HCT116 (cell line): ENCODE measurements at regions not wholly inside any gene's neighbourhood (a gene's known extent, or its start where the extent isn't known, plus 50 kb on each side); places are given as distances from the start of the nearest gene placed in this dataset.

Experiments used
- ATAC-seq: fragments of 200-7000 bp; cut with Tn5 transposase; 2 replicates; pipeline ENCODE4 v1.9.1; 2020; ENCODE audit warnings: mild to moderate bottlenecking, moderate library complexity
- BruUV-seq: library from RNA; stranded (reverse); fragments of 400-500 nt; replicated peaks from 2 replicates; lab custom pipeline; 2021; lab: Mats Ljungman, UMichigan
- CTCF ChIA-PET: fragments of 300-600 bp; sonication (Branson Sonifier 250); formaldehyde crosslinking; loops from one replicate; lab custom pipeline; 2021; ENCODE audit warnings: antibody characterized with exemption; lab: Charles Lee
- POLR2A ChIA-PET: fragments of 300-600, 350-600 bp; sonication (Branson Sonifier 250); formaldehyde crosslinking; loops from one replicate; lab custom pipeline; 2021; ENCODE audit warnings: antibody characterized with exemption; lab: Charles Lee
- RAD21 ChIA-PET, 2 experiments: fragments of 300-600 bp; sonication (Branson Sonifier 250); formaldehyde crosslinking; loops; one replicate each; lab custom pipeline; 2023; ENCODE audit warnings: low total read pairs in 2 of 2; ENCODE audit not compliant: uncharacterized antibody in 2 of 2, unreplicated experiment in 2 of 2, low non-redundant PET in 1 of 2; lab: Charles Lee
- DNase-seq: peaks from one replicate; pipeline ENCODE4 v3.0.0-alpha.2; 2010; ENCODE audit warnings: low read depth, low spot score
- H2AFZ ChIP-seq: fragments of 200-600 bp; shearing (Covaris generic), sonication (generic); 2 replicates; pipeline ENCODE4 v1.6.1; 2017; ENCODE audit warnings: low read depth, mixed run types, mixed read lengths, antibody characterized with exemption, low read length; ENCODE audit not compliant: poor library complexity, severe bottlenecking
- H3K27ac ChIP-seq: 2 replicates; pipeline ENCODE4 v1.5.1; 2012; ENCODE audit warnings: low read depth, low read length
- H3K27me3 ChIP-seq: fragments of 200-600 bp; sonication (generic); 2 replicates; pipeline ENCODE4 v1.6.1; 2016; ENCODE audit warnings: mixed run types, low read length, mixed read lengths; ENCODE audit not compliant: insufficient read depth
- H3K36me3 ChIP-seq, 2 experiments: fragments of 200-500 bp in 1 of 2; fragments of 200-600 bp in 1 of 2; sonication (Bioruptor generic) in 1 of 2; sonication (generic) in 1 of 2; 2 replicates each; pipeline versions ENCODE4 v1.5.1 to v1.6.1; 2014 to 2016; ENCODE audit warnings: low read length in 2 of 2, inconsistent platforms in 1 of 2, mixed read lengths in 1 of 2, mixed run types in 1 of 2; ENCODE audit not compliant: insufficient read depth in 2 of 2, control insufficient read depth in 1 of 2
- H3K4me1 ChIP-seq, 2 experiments: fragments of 200-600 bp in 1 of 2; sonication (generic) in 1 of 2; 2 replicates each; pipeline versions ENCODE4 v1.5.1 to v1.6.1; 2012 to 2017; ENCODE audit warnings: low read length in 2 of 2, inconsistent platforms in 1 of 2, mild to moderate bottlenecking in 1 of 2, mixed read lengths in 1 of 2, mixed run types in 1 of 2, moderate library complexity in 1 of 2; ENCODE audit not compliant: insufficient read depth in 2 of 2, control insufficient read depth in 1 of 2
- H3K4me2 ChIP-seq: fragments of 200-600 bp; sonication (generic); 2 replicates; pipeline ENCODE4 v1.6.1; 2017; ENCODE audit warnings: mixed run types, low read length, mixed read lengths
- H3K4me3 ChIP-seq, 2 experiments: fragments of 200-600 bp in 1 of 2; sonication (generic) in 1 of 2; replicated peaks in 1 of 2; 2 replicates each; pipeline ENCODE4 v1.5.1; 2011 to 2016; ENCODE audit warnings: low read length in 2 of 2, control low read depth in 1 of 2, low read depth in 1 of 2, mild to moderate bottlenecking in 1 of 2, mixed read lengths in 1 of 2, mixed run types in 1 of 2
- H3K79me2 ChIP-seq: fragments of 200-600 bp; sonication (generic); 2 replicates; pipeline ENCODE4 v1.6.1; 2017; ENCODE audit warnings: mild to moderate bottlenecking, mixed run types, low read length, moderate library complexity, mixed read lengths; ENCODE audit not compliant: insufficient read depth
- H3K9ac ChIP-seq: fragments of 200-600 bp; sonication (generic); 2 replicates; pipeline ENCODE4 v1.6.1; 2016; ENCODE audit warnings: low read length, mixed read lengths
- H3K9me2 ChIP-seq: fragments of 200-600 bp; sonication (generic), shearing (Covaris generic); 2 replicates; pipeline ENCODE4 v1.6.1; 2017; ENCODE audit warnings: mixed run types, mild to moderate bottlenecking, moderate library complexity; ENCODE audit not compliant: insufficient read depth
- H3K9me3 ChIP-seq, 2 experiments: fragments of 200-500 bp in 1 of 2; fragments of 200-600 bp in 1 of 2; sonication (Bioruptor generic) in 1 of 2; sonication (generic) in 1 of 2; 2 replicates each; pipeline ENCODE4 v1.6.1; 2014 to 2017; ENCODE audit warnings: low read length in 2 of 2, mixed read lengths in 2 of 2, inconsistent platforms in 1 of 2, low read depth in 1 of 2, mild to moderate bottlenecking in 1 of 2, mixed run types in 1 of 2, moderate library complexity in 1 of 2; ENCODE audit not compliant: control insufficient read depth in 1 of 2, insufficient read depth in 1 of 2
- H4K20me1 ChIP-seq: fragments of 200-600 bp; sonication (generic), shearing (Covaris generic); 2 replicates; pipeline ENCODE4 v1.6.1; 2017; ENCODE audit warnings: mixed run types, mild to moderate bottlenecking, moderate library complexity; ENCODE audit not compliant: insufficient read depth
- CBX3 ChIP-seq: IDR thresholded peaks from 2 replicates; pipeline ENCODE4 v1.6.1; 2012; ENCODE audit warnings: low read depth
- CTCF ChIP-seq, 3 experiments: fragments of 200-600 bp in 1 of 3; sonication (generic) in 1 of 3; IDR thresholded peaks in 2 of 3; conservative IDR thresholded peaks in 1 of 3; 2 replicates each; pipeline ENCODE4 v1.5.1; 2012 to 2017; ENCODE audit warnings: low read depth in 2 of 3, low read length in 2 of 3, antibody characterized with exemption in 1 of 3, borderline replicate concordance in 1 of 3, control low read depth in 1 of 3, mild to moderate bottlenecking in 1 of 3, mixed read lengths in 1 of 3, mixed run types in 1 of 3, moderate library complexity in 1 of 3; ENCODE audit not compliant: insufficient read depth in 1 of 3
- EGR1 ChIP-seq: IDR thresholded peaks from 2 replicates; pipeline ENCODE4 v1.6.1; 2012; ENCODE audit warnings: low read depth
- ELF1 ChIP-seq: IDR thresholded peaks from 2 replicates; pipeline ENCODE4 v1.6.1; 2012; ENCODE audit warnings: low read depth, borderline replicate concordance
- EZH2phosphoT487 ChIP-seq: fragments of 200-600 bp; IDR thresholded peaks from 2 replicates; pipeline ENCODE4 v1.6.1; 2018; ENCODE audit warnings: antibody characterized with exemption, borderline replicate concordance
- POLR2AphosphoS5 ChIP-seq: IDR thresholded peaks from 2 replicates; pipeline ENCODE4 v1.6.1; 2011; ENCODE audit warnings: mild to moderate bottlenecking, low read depth, low read length, moderate library complexity
- SIN3A ChIP-seq: IDR thresholded peaks from 2 replicates; pipeline ENCODE4 v1.6.1; 2012; ENCODE audit warnings: low read depth
- SRF ChIP-seq: IDR thresholded peaks from 2 replicates; pipeline ENCODE4 v1.6.1; 2012; ENCODE audit warnings: low read depth
- ZFX ChIP-seq: fragments of 450-650 bp; IDR thresholded peaks from 2 replicates; pipeline ENCODE4 v1.6.1; 2017
- intact Hi-C: fragments of 100-400 bp; cut with micrococcal nuclease; formaldehyde crosslinking; loops from 2 replicates; pipeline ENCODE4 v1.10.0; 2022

- ChIA-PET RAD21 (interaction anchor here in 1 of 2 experiments (0.7 kb wide), 1 partner anchor 48 kb away, joined by 3 read pairs; no protein-coding TSS in a partner anchor), POLR2A (interaction anchor here (1.3 kb wide), 1 partner anchor 29 kb away, joined by 4 read pairs; no protein-coding TSS in a partner anchor), CTCF (no interaction called here)
- Histone ChIP-seq H3K79me2 (no peaks in the 10 kb centered on the region), H3K9ac (0 out of 2 replicates have a peak overlapping the region, but pooled peaks have one; percentile 20), H3K4me3 (peak overlapping the region in 1 of 2 experiments; percentile 11; a peak in 1 of 4 replicates), H3K4me2 (peak overlapping the region; percentile 60), H2AFZ (peak overlapping the region; percentile 54), H3K9me2 (no peaks in the 10 kb centered on the region), H3K36me3 (no peaks in the 10 kb centered on the region), H3K27me3 (no peaks in the 10 kb centered on the region), H3K4me1 (peaks cover 5 to 21% of the 10 kb centered on the region in 2 experiments), H4K20me1 (no peaks in the 10 kb centered on the region), H3K9me3 (no peaks in the 10 kb centered on the region), H3K27ac (no peak overlapping the region)
- ATAC-seq (peak; percentile 72), DNase-seq (no peak)
- TF ChIP-seq POLR2AphosphoS5, result no peak
- peak; percentile 34; the same call in 1 of the 2 replicates for TF ChIP-seq ZFX
- no peak for TF ChIP-seq SIN3A
- BruUV-seq, result no TSS peak
- intact Hi-C loops, result no loop called here
Observed at GRCh38 chr7:152521420-152522337, 85.9 kb upstream of the KMT2C start.

DNA sequence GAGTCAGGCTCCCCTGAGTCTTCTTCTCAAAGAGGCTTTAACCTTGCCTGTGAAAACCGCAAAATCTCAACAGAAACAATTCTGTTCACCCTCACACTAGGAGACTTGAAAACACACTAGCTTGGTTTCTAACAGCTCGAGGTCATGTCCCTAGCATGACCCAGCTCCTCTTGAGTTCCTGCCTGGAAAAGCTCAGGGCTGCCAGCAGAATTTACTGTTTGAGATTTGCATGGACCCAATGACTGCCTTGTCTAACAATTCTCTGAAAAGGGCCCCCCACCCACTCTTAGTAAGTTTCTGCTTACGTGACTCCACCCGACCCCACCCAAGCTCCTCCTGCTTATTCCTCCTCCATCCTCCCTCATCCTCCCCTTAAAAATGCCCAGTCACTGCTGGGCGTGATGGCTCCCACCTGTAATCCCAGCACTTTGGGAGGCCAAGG is 85.1 kb upstream of the KMT2C start:
- CTCF ChIA-PET, result no interaction called here
- intact Hi-C loops, result no loop called here
- no peak for DNase-seq
- Histone ChIP-seq H3K79me2 (no peaks in the 10 kb centered on the region), H3K4me3 (no peak overlapping the region), H4K20me1 (no peaks in the 10 kb centered on the region), H2AFZ (no peak overlapping the region), H3K9ac (no peak overlapping the region), H3K27me3 (no peaks in the 10 kb centered on the region), H3K36me3 (no peaks in the 10 kb centered on the region), H3K9me3 (no peaks in the 10 kb centered on the region), H3K27ac (no peak overlapping the region), H3K9me2 (no peaks in the 10 kb centered on the region), H3K4me2 (peak overlapping the region; percentile 60; the same call in 1 of the 2 replicates), H3K4me1 (peaks cover 5 to 21% of the 10 kb centered on the region in 2 experiments)
- no TSS peak for BruUV-seq
- ATAC-seq, result no peak
- RAD21 ChIA-PET, result interaction anchor here in 1 of 2 experiments (0.7 kb wide), 1 partner anchor 48 kb away, joined by 3 read pairs; no protein-coding TSS in a partner anchor
- POLR2A ChIA-PET, result interaction anchor here (1.3 kb wide), 1 partner anchor 28 kb away, joined by 4 read pairs; no protein-coding TSS in a partner anchor
- TF ChIP-seq EZH2phosphoT487 (no peak), CTCF (IDR thresholded peaks at IDR 0.05 in 2 of 3, conservative IDR thresholded peaks at IDR 0.05 in 1 of 3; ENCODE audit: borderline replicate concordance in 1 of 3, insufficient read depth in 1 of 3, low read depth in 2 of 3, low read length in 2 of 3) (no peak), ELF1 (no peak), EGR1 (no peak), CBX3 (no peak), SRF (no peak)
